SK-N-SH (cell line): ENCODE measurements at regions not wholly inside any gene's neighbourhood (a gene's known extent, or its start where the extent isn't known, plus 50 kb on each side); places are given as distances from the start of the nearest gene placed in this dataset.

ENCODE experiments used
- CTCF ChIA-PET: fragments of 300-600, 350-600 bp; formaldehyde crosslinking; extraction: SDS; loops from one replicate; lab custom pipeline; 2021; lab: Yijun Ruan, JAX
- POLR2A ChIA-PET: fragments of 350-600 bp; sonication (Branson Sonifier 250); formaldehyde crosslinking; extraction: SDS; loops from one replicate; lab custom pipeline; 2020; ENCODE audit warnings: antibody characterized with exemption, inconsistent platforms; lab: Yijun Ruan, JAX
- DNase-seq: peaks from one replicate; pipeline ENCODE4 v3.0.0; 2012
- H2AFZ ChIP-seq: fragments of 200-600 bp; sonication (generic); 2 replicates; pipeline ENCODE4 v1.8.1; 2016; ENCODE audit warnings: antibody characterized with exemption, mild to moderate bottlenecking, low read depth
- H3F3A ChIP-seq: fragments of 200-600 bp; sonication (generic); replicated peaks from 2 replicates; pipeline ENCODE3; 2016; ENCODE audit warnings: antibody characterized with exemption, mild to moderate bottlenecking; ENCODE audit not compliant: insufficient read depth
- H3K27ac ChIP-seq, 2 experiments: fragments of 200-500 bp in 1 of 2; fragments of 200-600 bp in 1 of 2; sonication (Bioruptor generic) in 1 of 2; sonication (generic), shearing (Covaris generic) in 1 of 2; 2 replicates each; pipeline versions ENCODE4 v1.5.1 to v1.6.1; 2014 to 2016; ENCODE audit warnings: low read depth in 2 of 2, inconsistent platforms in 1 of 2, low read length in 1 of 2, mild to moderate bottlenecking in 1 of 2, mixed read lengths in 1 of 2
- H3K27me3 ChIP-seq: fragments of 200-600 bp; sonication (generic), shearing (Covaris generic); 2 replicates; pipeline ENCODE4 v1.6.1; 2016; ENCODE audit warnings: mixed run types; ENCODE audit not compliant: insufficient read depth
- H3K36me3 ChIP-seq, 2 experiments: fragments of 200-500 bp in 1 of 2; fragments of 200-600 bp in 1 of 2; sonication (Bioruptor generic) in 1 of 2; sonication (generic) in 1 of 2; replicated peaks in 1 of 2; 2 replicates each; pipeline versions ENCODE3 to v1.5.1; 2014 to 2016; ENCODE audit warnings: low read length in 1 of 2, mild to moderate bottlenecking in 1 of 2; ENCODE audit not compliant: insufficient read depth in 2 of 2, control insufficient read depth in 1 of 2
- H3K4me1 ChIP-seq, 2 experiments: fragments of 200-500 bp in 1 of 2; fragments of 200-600 bp in 1 of 2; sonication (Bioruptor generic) in 1 of 2; sonication (generic), shearing (Covaris generic) in 1 of 2; 2 replicates each; pipeline versions ENCODE4 v1.5.1 to v1.6.1; 2014 to 2016; ENCODE audit warnings: low read depth in 1 of 2, low read length in 1 of 2, mixed run types in 1 of 2; ENCODE audit not compliant: insufficient read depth in 2 of 2, control insufficient read depth in 1 of 2
- H3K4me2 ChIP-seq: fragments of 200-600 bp; sonication (generic), shearing (Covaris generic); 2 replicates; pipeline ENCODE4 v1.6.1; 2017; ENCODE audit warnings: mixed run types
- H3K4me3 ChIP-seq, 2 experiments: fragments of 200-500 bp in 1 of 2; fragments of 200-600 bp in 1 of 2; sonication (Bioruptor generic) in 1 of 2; sonication (generic), shearing (Covaris generic) in 1 of 2; 2 replicates each; pipeline versions ENCODE4 v1.5.1 to v1.8.1; 2014 to 2016; ENCODE audit warnings: low read depth in 2 of 2, inconsistent platforms in 1 of 2, low read length in 1 of 2, mild to moderate bottlenecking in 1 of 2, mixed read lengths in 1 of 2, moderate library complexity in 1 of 2
- H3K79me2 ChIP-seq: fragments of 200-600 bp; sonication (generic); 2 replicates; pipeline ENCODE4 v1.8.1; 2017; ENCODE audit warnings: mild to moderate bottlenecking; ENCODE audit not compliant: insufficient read depth
- H3K9ac ChIP-seq: fragments of 200-600 bp; sonication (generic); 2 replicates; pipeline ENCODE4 v1.6.1; 2017; ENCODE audit warnings: mixed run types
- H3K9me2 ChIP-seq: fragments of 200-600 bp; sonication (generic); 2 replicates; pipeline ENCODE4 v1.6.1; 2017; ENCODE audit warnings: mixed run types
- H3K9me3 ChIP-seq: fragments of 200-600 bp; sonication (generic); 2 replicates; pipeline ENCODE4 v1.6.1; 2017; ENCODE audit warnings: mixed run types, mild to moderate bottlenecking, moderate library complexity
- H4K20me1 ChIP-seq: fragments of 200-600 bp; sonication (generic); 2 replicates; pipeline ENCODE4 v1.6.1; 2017; ENCODE audit warnings: mild to moderate bottlenecking, mixed run types; ENCODE audit not compliant: insufficient read depth
- ELF1 ChIP-seq: IDR thresholded peaks from 2 replicates; pipeline ENCODE4 v1.4.0; 2012
- EP300 ChIP-seq, 2 experiments: IDR thresholded peaks; 2 replicates each; pipeline versions ENCODE4 v1.4.0 to v1.6.1; 2012; ENCODE audit warnings: borderline replicate concordance in 1 of 2, low read depth in 1 of 2, low read length in 1 of 2
- FOXJ3 ChIP-seq: sonication (generic); formaldehyde crosslinking; IDR thresholded peaks from 2 replicates; pipeline ENCODE4 v1.5.1; 2020; ENCODE audit warnings: mild to moderate bottlenecking, missing genetic modification reagents
- NRF1 ChIP-seq: IDR thresholded peaks from 2 replicates; pipeline ENCODE4 v1.6.1; 2012; ENCODE audit warnings: low read depth, mild to moderate bottlenecking, low read length
- PBX3 ChIP-seq: IDR thresholded peaks from 2 replicates; pipeline ENCODE4; 2012
- REST ChIP-seq: IDR thresholded peaks from 2 replicates; pipeline ENCODE4 v1.6.1; 2012; ENCODE audit warnings: mild to moderate bottlenecking, low read depth, low read length, moderate library complexity
- RFX5 ChIP-seq: IDR thresholded peaks from 2 replicates; pipeline ENCODE4 v1.6.1; 2012; ENCODE audit warnings: mild to moderate bottlenecking, improper control_type of control experiment, low read length
- RXRA ChIP-seq: IDR thresholded peaks from 2 replicates; pipeline ENCODE4 v1.4.0; 2012; ENCODE audit warnings: low read depth, mild to moderate bottlenecking, borderline replicate concordance
- TCF12 ChIP-seq: IDR thresholded peaks from 2 replicates; pipeline ENCODE4 v1.4.0; 2012
- YY1 ChIP-seq: IDR thresholded peaks from 2 replicates; pipeline ENCODE4 v1.4.0; 2012; ENCODE audit warnings: low read depth, mild to moderate bottlenecking
- WGBS: methylation state at CpG from one replicate; pipeline ENCODE4 v1.1.6; 2017; ENCODE audit warnings: low lambda C conversion rate; 5-methylcytosine and 5-hydroxymethylcytosine counted together

- POLR2A ChIA-PET, result no interaction called here
- WGBS, result 33% methylated on average over 1 of the region's 1 CpG
Observed at GRCh38 chr10:108238261-108238660, 1073.8 kb upstream of the SORCS1 start.

More at GRCh38 chr10:108238261-108238660, 1073.8 kb upstream of the SORCS1 start:
- Histone ChIP-seq H3K4me2 (no peak overlapping the region), H2AFZ (no peak overlapping the region), H3K36me3 (no peaks in the 10 kb centered on the region), H4K20me1 (no peaks in the 10 kb centered on the region), H3K9me3 (no peaks in the 10 kb centered on the region), H3K4me1 (no peaks in the 10 kb centered on the region), H3K4me3 (no peak overlapping the region), H3K79me2 (no peaks in the 10 kb centered on the region), H3K27me3 (no peaks in the 10 kb centered on the region), H3K9me2 (no peaks in the 10 kb centered on the region), H3K27ac (no peak overlapping the region), H3F3A (no peaks in the 10 kb centered on the region), H3K9ac (no peak overlapping the region)
- CTCF ChIA-PET, result no interaction called here
- no peak for DNase-seq
- TF ChIP-seq FOXJ3 (CRISPR knock-in tag) (no peak), RXRA (no peak), ELF1 (no peak), REST (no peak), RFX5 (no peak), YY1 (no peak), TCF12 (no peak), NRF1 (no peak), PBX3 (no peak), EP300 (IDR thresholded peaks at IDR 0.05; ENCODE audit: borderline replicate concordance in 1 of 2, low read depth in 1 of 2, low read length in 1 of 2) (no peak)
